Psoas muscle (tissue), 7 donors: ENCODE measurements at regions not wholly inside any gene's neighbourhood (a gene's known extent, or its start where the extent isn't known, plus 50 kb on each side); places are given as distances from the start of the nearest gene placed in this dataset.

ENCODE experiments used
- ATAC-seq, 4 donors: fragments of 200-7000 bp; cut with Tn5 transposase; one replicate each; pipeline ENCODE4 v1.9.1; 2020; ENCODE audit warnings: moderate library complexity in 3 of 4, mild to moderate bottlenecking in 2 of 4
- DNase-seq, 2 donors: peaks; one replicate each; pipeline ENCODE4 v3.0.0-alpha.2; 2020
- H3K27ac ChIP-seq: fragments of 200-600 bp; one replicate; pipeline ENCODE4 v1.8.0; 2022
- H3K27me3 ChIP-seq, 3 donors: fragments of 200-600 bp in 1 of 3; one replicate each; pipeline versions ENCODE4 v1.6.1 to v1.8.0; 2013 to 2022; ENCODE audit warnings: low read length in 2 of 3, mild to moderate bottlenecking in 2 of 3, moderate library complexity in 1 of 3; ENCODE audit not compliant: insufficient read depth in 3 of 3
- H3K36me3 ChIP-seq, 2 donors: fragments of 200-600 bp in 1 of 2; one replicate each; pipeline versions ENCODE4 v1.6.1 to v1.8.0; 2013 to 2022; ENCODE audit warnings: low read depth in 1 of 2, mild to moderate bottlenecking in 1 of 2, moderate library complexity in 1 of 2; ENCODE audit not compliant: insufficient read depth in 1 of 2
- H3K4me1 ChIP-seq: fragments of 200-600 bp; one replicate; pipeline ENCODE4 v1.8.0; 2022
- H3K4me3 ChIP-seq: fragments of 200-600 bp; one replicate; pipeline ENCODE4 v1.8.0; 2022; ENCODE audit warnings: mild to moderate bottlenecking
- H3K9me3 ChIP-seq: fragments of 200-600 bp; one replicate; pipeline ENCODE4 v1.8.0; 2022
- WGBS, 3 donors: extraction: QIAGEN DNeasy Blood & Tissue Kit; methylation state at CpG; one replicate each; pipeline versions ENCODE4 v1.1.6 to v1.1.7; 2013; 5-methylcytosine and 5-hydroxymethylcytosine counted together
- intact Hi-C, 2 donors: fragments of 100-400 bp; cut with DNase I; formaldehyde crosslinking; loops; one replicate each; pipeline versions ENCODE4 v1.11.0 to v1.14.2; 2022
- TF ChIP-seq, protein P1 (sequence below): fragments of 200-600 bp; IDR thresholded peaks from one replicate; pipeline ENCODE4 v1.8.0; 2022; ENCODE audit warnings: antibody characterized with exemption
- donor health status: healthy with polysubstance abuse.
- donor health status: DM: no; HTN: no; CAD: no; lungs with moderate emphysema.
- donor health status: Bipolar disorder and iron deficiency.
- donor health status: healthy.
- donor health status: DM: yes; HTN: yes; CAD: no.
- donor health status: DM: no; HTN: no; CAD: no.
- donor health status: DM: yes; HTN: yes; CAD: no.

DNA sequence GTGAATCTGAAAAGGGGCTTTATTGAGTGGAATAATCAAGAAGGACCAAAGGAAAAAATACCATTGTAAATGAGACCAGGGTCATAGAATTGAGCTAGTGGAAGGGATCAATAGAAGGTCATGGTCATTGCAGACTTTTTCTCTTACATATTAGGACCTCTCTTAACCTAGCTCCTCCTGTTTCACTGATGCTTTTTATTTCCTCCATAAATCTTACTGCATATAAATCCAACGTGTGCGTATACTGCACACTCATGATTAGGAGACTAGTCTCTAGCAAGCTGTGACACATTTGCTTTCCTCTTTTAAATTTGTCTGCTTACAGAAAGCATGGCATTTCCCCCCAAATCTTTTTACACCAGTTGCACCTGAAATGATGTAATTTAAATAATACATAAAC, 179.6 kb upstream of the B3GALT2 start:
- ATAC-seq (no peak), DNase-seq (no peak)
- Histone ChIP-seq H3K4me3 (no peak overlapping the region), H3K9me3 (no peaks in the 10 kb centered on the region), H3K27me3 (no peaks in the 10 kb centered on the region), H3K4me1 (no peaks in the 10 kb centered on the region), H3K27ac (no peak overlapping the region), H3K36me3 (no peaks in the 10 kb centered on the region)
- 45 to 65% (median 64%) methylated on average over 2 of the region's 2 CpGs for WGBS, 3 donors
- TF ChIP-seq, protein P1, sequence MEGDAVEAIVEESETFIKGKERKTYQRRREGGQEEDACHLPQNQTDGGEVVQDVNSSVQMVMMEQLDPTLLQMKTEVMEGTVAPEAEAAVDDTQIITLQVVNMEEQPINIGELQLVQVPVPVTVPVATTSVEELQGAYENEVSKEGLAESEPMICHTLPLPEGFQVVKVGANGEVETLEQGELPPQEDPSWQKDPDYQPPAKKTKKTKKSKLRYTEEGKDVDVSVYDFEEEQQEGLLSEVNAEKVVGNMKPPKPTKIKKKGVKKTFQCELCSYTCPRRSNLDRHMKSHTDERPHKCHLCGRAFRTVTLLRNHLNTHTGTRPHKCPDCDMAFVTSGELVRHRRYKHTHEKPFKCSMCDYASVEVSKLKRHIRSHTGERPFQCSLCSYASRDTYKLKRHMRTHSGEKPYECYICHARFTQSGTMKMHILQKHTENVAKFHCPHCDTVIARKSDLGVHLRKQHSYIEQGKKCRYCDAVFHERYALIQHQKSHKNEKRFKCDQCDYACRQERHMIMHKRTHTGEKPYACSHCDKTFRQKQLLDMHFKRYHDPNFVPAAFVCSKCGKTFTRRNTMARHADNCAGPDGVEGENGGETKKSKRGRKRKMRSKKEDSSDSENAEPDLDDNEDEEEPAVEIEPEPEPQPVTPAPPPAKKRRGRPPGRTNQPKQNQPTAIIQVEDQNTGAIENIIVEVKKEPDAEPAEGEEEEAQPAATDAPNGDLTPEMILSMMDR: no peak
- intact Hi-C loops: no loop called here

DNA sequence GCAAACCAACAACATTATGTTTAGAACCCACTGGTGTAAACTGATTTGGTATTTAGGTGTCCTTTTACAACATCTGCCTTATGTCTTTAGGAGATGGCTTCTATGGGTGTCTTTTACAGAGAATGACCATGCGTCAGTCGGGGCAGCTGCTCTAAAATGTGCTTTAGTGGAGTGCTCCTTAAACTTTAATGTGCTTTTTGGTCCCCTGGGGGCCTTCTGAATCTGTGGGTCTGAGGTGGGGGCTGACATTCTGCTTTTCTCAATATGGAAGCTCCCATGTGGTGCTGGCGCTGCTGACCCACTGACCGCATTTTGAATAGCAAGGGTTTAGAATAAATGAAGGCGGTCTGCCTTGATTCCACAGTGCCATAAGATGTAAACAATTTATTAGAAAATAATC, 173.2 kb upstream of the B3GALT2 start:
- Histone ChIP-seq H3K27ac (no peak overlapping the region), H3K36me3 (no peaks in the 10 kb centered on the region), H3K9me3 (no peaks in the 10 kb centered on the region), H3K4me3 (no peak overlapping the region), H3K27me3 (no peaks in the 10 kb centered on the region), H3K4me1 (peaks cover 7% of the 10 kb centered on the region)
- DNase-seq (no peak), ATAC-seq (no peak)
- TF ChIP-seq, protein P1: no peak
- 87 to 91% (median 90%) methylated on average over 5 of the region's 5 CpGs for WGBS, 3 donors
- intact Hi-C loops: no loop called here

DNA sequence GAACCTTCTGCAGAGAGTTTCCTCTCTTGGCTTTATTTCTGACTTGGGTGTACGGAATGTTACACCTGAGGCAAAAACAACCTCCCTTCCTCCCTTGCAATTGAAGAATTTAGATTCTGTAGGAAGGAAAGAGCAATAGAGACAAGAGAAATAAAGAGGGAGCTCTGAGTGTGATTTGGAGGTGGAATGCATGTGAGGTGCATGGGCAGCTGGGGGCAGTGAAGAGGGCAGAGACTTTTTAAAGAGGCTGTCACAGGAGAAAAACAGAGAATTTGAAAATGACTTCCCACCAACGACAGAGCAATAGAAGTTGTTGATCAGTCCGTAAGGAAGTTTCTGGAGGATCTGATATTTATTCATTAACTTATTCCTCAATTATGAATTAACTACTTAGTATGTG, 172.0 kb upstream of the B3GALT2 start:
- no peaks in the 10 kb centered on the region for H3K27me3 ChIP-seq
- TF ChIP-seq, protein P1: no peak
- 69 to 77% (median 75%) methylated on average over 3 of the region's 3 CpGs for WGBS, 3 donors
- peaks cover 7% of the 10 kb centered on the region for H3K4me1 ChIP-seq
- intact Hi-C loops: no loop called here
- H3K27ac ChIP-seq: no peak overlapping the region
- no peak for DNase-seq
- H3K4me3 ChIP-seq: no peak overlapping the region
- H3K9me3 ChIP-seq: no peaks in the 10 kb centered on the region
- no peaks in the 10 kb centered on the region for H3K36me3 ChIP-seq
- ATAC-seq: no peak

DNA sequence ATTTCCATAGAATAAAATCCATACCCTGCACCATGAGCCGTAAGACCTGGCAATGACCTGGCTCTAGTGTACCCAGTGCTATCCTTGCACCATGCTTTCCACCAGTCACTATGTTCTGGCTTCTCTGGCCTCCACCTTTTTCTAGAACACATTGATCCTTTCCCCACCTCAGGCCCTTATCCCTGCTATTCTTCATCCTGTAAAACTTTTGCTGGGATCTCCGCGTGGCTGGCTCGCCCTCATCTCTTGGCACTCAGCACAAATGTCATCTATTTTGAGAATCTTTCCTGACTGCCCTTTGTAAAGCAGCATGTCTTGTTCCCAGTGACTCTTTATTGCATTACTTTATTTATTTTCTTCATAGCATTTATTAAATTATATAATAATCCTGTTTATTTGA, 169.8 kb upstream of the B3GALT2 start:
- 37 to 69% (median 37%) methylated on average over 4 of the region's 4 CpGs for WGBS, 3 donors
- H3K27ac ChIP-seq: no peak overlapping the region
- H3K4me3 ChIP-seq: no peak overlapping the region
- peaks cover 7% of the 10 kb centered on the region for H3K4me1 ChIP-seq
- TF ChIP-seq, protein P1: no peak
- intact Hi-C loops: no loop called here
- ATAC-seq (peak in 2 of 4 donors; percentile 72 to 77), DNase-seq (no peak)
- H3K27me3 ChIP-seq: no peaks in the 10 kb centered on the region
- no peaks in the 10 kb centered on the region for H3K9me3 ChIP-seq
- no peaks in the 10 kb centered on the region for H3K36me3 ChIP-seq

- Histone ChIP-seq H3K27ac (no peak overlapping the region), H3K36me3 (no peaks in the 10 kb centered on the region), H3K4me3 (no peak overlapping the region), H3K27me3 (no peaks in the 10 kb centered on the region), H3K9me3 (no peaks in the 10 kb centered on the region), H3K4me1 (peaks cover 7% of the 10 kb centered on the region)
- 88 to 97% (median 93%) methylated on average over 2 of the region's 2 CpGs for WGBS, 3 donors
- ATAC-seq: peak in 1 of 4 donors; percentile 32
- intact Hi-C loops: no loop called here
- no peak for DNase-seq
- TF ChIP-seq, protein P1: no peak
These were observed 169.2 kb upstream of the B3GALT2 start for GRCh38 chr1:193355626-193356025.
